K562 (cell line): ENCODE measurements at regions not wholly inside any gene's neighbourhood (a gene's known extent, or its start where the extent isn't known, plus 50 kb on each side); places are given as distances from the start of the nearest gene placed in this dataset.

Experiments used
- ATAC-seq: fragments of 200-7000 bp; cut with Tn5 transposase; 3 replicates; pipeline ENCODE4 v1.9.1; 2020; ENCODE audit warnings: moderate library complexity
- BruUV-seq: library from RNA; stranded (reverse); fragments of 400-500 nt; replicated peaks from 2 replicates; lab custom pipeline; 2021; lab: Mats Ljungman, UMichigan
- CTCF ChIA-PET: fragments of 300-600 bp; formaldehyde crosslinking; extraction: SDS; loops from one replicate; lab custom pipeline; 2021; ENCODE audit warnings: low intra/inter-chr PET ratio; lab: Yijun Ruan, JAX
- POLR2A ChIA-PET: fragments of 300-600, 350-650 bp; sonication (Branson Sonifier 250); formaldehyde crosslinking; extraction: SDS; loops from one replicate; lab custom pipeline; 2021; ENCODE audit warnings: antibody characterized with exemption, inconsistent platforms; lab: Yijun Ruan, JAX
- DNase-seq, 4 experiments: peaks; one replicate each; pipeline versions ENCODE4 v3.0.0 to v3.0.0-alpha.2; 2011 to 2018; ENCODE audit warnings: low spot score in 3 of 4, mixed read lengths in 3 of 4; ENCODE audit errors: extremely low read depth in 1 of 4
- FAIRE-seq: peaks from 2 replicates; lab custom pipeline; 2011; peaks lifted over from hg19 to GRCh38; lab: Jason Lieb, UNC
- H2AFZ ChIP-seq: 2 replicates; pipeline ENCODE4 v1.6.0; 2011; ENCODE audit warnings: low read depth, low read length, control low read depth, inconsistent platforms
- H3K27ac ChIP-seq: fragments of 200-600 bp; 3 replicates; pipeline ENCODE4 v1.8.0; 2011; ENCODE audit warnings: low read depth, mild to moderate bottlenecking, control low read depth, inconsistent platforms, low read length, moderate library complexity, mixed read lengths; ENCODE audit errors: extremely low read depth
- H3K27me3 ChIP-seq, 2 experiments: fragments of 300-600 bp in 1 of 2; 2 replicates in 1 of 2; 3 replicates in 1 of 2; pipeline versions ENCODE4 v1.6.0 to v1.8.0; 2011; ENCODE audit warnings: inconsistent platforms in 2 of 2, low read length in 2 of 2, mild to moderate bottlenecking in 1 of 2, mixed read lengths in 1 of 2, moderate library complexity in 1 of 2; ENCODE audit not compliant: control insufficient read depth in 2 of 2, insufficient read depth in 2 of 2
- H3K36me3 ChIP-seq: fragments of 300-600 bp; 3 replicates; pipeline ENCODE4 v1.8.0; 2011; ENCODE audit warnings: mild to moderate bottlenecking, low read length, inconsistent platforms; ENCODE audit not compliant: control insufficient read depth, insufficient read depth
- H3K4me1 ChIP-seq, 2 experiments: fragments of 200-600 bp in 1 of 2; replicated peaks in 1 of 2; 2 replicates in 1 of 2; 3 replicates in 1 of 2; pipeline versions ENCODE4 v1.5.1 to v1.8.0; 2011; ENCODE audit warnings: inconsistent platforms in 2 of 2, low read length in 2 of 2, mild to moderate bottlenecking in 1 of 2, mixed read lengths in 1 of 2, moderate library complexity in 1 of 2; ENCODE audit not compliant: control insufficient read depth in 2 of 2, insufficient read depth in 2 of 2
- H3K4me2 ChIP-seq: 2 replicates; pipeline ENCODE4 v1.6.1; 2011; ENCODE audit warnings: low read length, control low read depth, inconsistent platforms, mixed read lengths; ENCODE audit not compliant: insufficient read depth
- H3K4me3 ChIP-seq: fragments of 200-600 bp; sonication (generic), shearing (Covaris generic); 2 replicates; pipeline ENCODE4 v1.5.1; 2016; ENCODE audit warnings: control low read depth, inconsistent platforms
- H3K79me2 ChIP-seq: fragments of 200-600 bp; 3 replicates; pipeline ENCODE4 v1.8.0; 2011; ENCODE audit warnings: low read length, inconsistent platforms; ENCODE audit not compliant: control insufficient read depth, insufficient read depth
- H3K9ac ChIP-seq, 2 experiments: 2 replicates each; pipeline versions ENCODE4 v1.6.0 to v1.6.1; 2011; ENCODE audit warnings: low read depth in 2 of 2, low read length in 2 of 2, control low read depth in 1 of 2, inconsistent platforms in 1 of 2, mild to moderate bottlenecking in 1 of 2, mixed read lengths in 1 of 2; ENCODE audit not compliant: insufficient read depth in 1 of 2
- H3K9me1 ChIP-seq: one replicate; pipeline ENCODE4 v1.6.0; 2011; ENCODE audit warnings: inconsistent platforms, mild to moderate bottlenecking, low read length, moderate library complexity; ENCODE audit not compliant: control insufficient read depth, insufficient read depth
- H3K9me3 ChIP-seq: replicated peaks from 2 replicates; pipeline ENCODE4 v1.5.1; 2011; ENCODE audit warnings: low read depth, low read length, inconsistent platforms; ENCODE audit not compliant: control insufficient read depth, insufficient read depth
- H4K20me1 ChIP-seq: replicated peaks from 2 replicates; pipeline ENCODE4 v1.6.1; 2011; ENCODE audit warnings: low read length, inconsistent platforms, mixed read lengths; ENCODE audit not compliant: control insufficient read depth, insufficient read depth
- EHMT2 ChIP-seq: fragments of 450-650 bp; IDR thresholded peaks from 2 replicates; pipeline ENCODE4 v1.6.1; 2018; ENCODE audit warnings: antibody characterized with exemption
- HDGF ChIP-seq: fragments of 450-650 bp; IDR thresholded peaks from 2 replicates; pipeline ENCODE4 v1.6.1; 2016
- ID3 ChIP-seq, 2 experiments: fragments of 250-450 bp in 1 of 2; fragments of 450-650 bp in 1 of 2; sonication (Bioruptor Pico) in 1 of 2; IDR thresholded peaks; 2 replicates each; pipeline versions ENCODE4 v1.6.1 to v1.8.0; 2016 to 2021; ENCODE audit warnings: mild to moderate bottlenecking in 2 of 2, moderate library complexity in 2 of 2, missing compliant biosample characterization in 1 of 2, missing genetic modification characterization in 1 of 2
- SMAD3 ChIP-seq: fragments of 450-650 bp; formaldehyde crosslinking; conservative IDR thresholded peaks from 2 replicates; pipeline ENCODE4 v1.4.0; 2020; ENCODE audit warnings: mild to moderate bottlenecking
- ZFP36 ChIP-seq: fragments of 150-350 bp; IDR thresholded peaks from 2 replicates; pipeline ENCODE4 v1.6.1; 2018; ENCODE audit warnings: low read length, low read depth; ENCODE audit not compliant: partially characterized antibody
- ZNF395 ChIP-seq: fragments of 200-800 bp; sonication (Bioruptor generic); IDR thresholded peaks from 2 replicates; pipeline ENCODE4 v1.6.1; 2017; ENCODE audit warnings: missing genetic modification characterization, missing compliant biosample characterization
- WGBS: fragments of 100-300 bp; shearing (Covaris generic); methylation state at CpG from one replicate; pipeline ENCODE4 v1.1.6; 2016; ENCODE audit warnings: low coverage, mixed read lengths; ENCODE audit not compliant: insufficient coverage; ENCODE audit errors: missing lambda C conversion rate; 5-methylcytosine and 5-hydroxymethylcytosine counted together
- in situ Hi-C: fragments of 300-500 bp; cut with MboI; formaldehyde crosslinking; loops from 4 replicates; pipeline ENCODE4 v1.15.0; 2018; ENCODE audit warnings: inconsistent platforms, mixed read lengths
- intact Hi-C: fragments of 100-400 bp; cut with micrococcal nuclease; formaldehyde crosslinking; loops from 2 replicates; pipeline ENCODE4 v1.14.2; 2022
- TF ChIP-seq, protein P1 (sequence below), 2 experiments: fragments of 450-650 bp; IDR thresholded peaks; 2 replicates each; pipeline ENCODE4 v1.6.1; 2016; ENCODE audit warnings: mild to moderate bottlenecking in 2 of 2, borderline replicate concordance in 1 of 2, low read depth in 1 of 2, moderate library complexity in 1 of 2

DNA sequence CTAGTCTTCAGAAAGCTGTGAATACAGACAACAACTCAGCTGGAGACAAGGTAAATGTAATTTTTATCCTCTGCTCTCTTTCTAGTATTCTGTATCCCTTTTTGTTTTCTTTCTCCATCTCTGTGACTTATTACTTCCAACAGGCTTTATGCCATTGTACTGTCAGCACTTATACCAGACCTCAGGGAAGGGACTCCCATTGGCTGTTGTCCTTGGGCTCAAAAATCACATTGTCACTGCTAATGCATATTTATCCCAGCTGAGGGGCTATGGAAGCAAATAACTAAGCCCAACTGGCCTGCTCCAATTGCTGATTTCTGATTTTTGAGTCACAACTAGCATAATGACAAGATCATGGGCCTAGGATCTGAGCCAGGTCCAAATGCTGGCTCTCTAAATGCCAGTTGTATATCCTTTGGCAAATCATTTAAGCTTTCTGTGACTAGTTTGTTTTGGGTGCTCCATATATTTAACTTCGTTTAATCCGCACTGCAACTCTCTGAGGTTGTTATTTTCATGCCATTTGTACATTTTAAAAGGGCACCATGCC is 395.1 kb upstream of the GNPDA2 start (continued):
- TF ChIP-seq, protein P1, sequence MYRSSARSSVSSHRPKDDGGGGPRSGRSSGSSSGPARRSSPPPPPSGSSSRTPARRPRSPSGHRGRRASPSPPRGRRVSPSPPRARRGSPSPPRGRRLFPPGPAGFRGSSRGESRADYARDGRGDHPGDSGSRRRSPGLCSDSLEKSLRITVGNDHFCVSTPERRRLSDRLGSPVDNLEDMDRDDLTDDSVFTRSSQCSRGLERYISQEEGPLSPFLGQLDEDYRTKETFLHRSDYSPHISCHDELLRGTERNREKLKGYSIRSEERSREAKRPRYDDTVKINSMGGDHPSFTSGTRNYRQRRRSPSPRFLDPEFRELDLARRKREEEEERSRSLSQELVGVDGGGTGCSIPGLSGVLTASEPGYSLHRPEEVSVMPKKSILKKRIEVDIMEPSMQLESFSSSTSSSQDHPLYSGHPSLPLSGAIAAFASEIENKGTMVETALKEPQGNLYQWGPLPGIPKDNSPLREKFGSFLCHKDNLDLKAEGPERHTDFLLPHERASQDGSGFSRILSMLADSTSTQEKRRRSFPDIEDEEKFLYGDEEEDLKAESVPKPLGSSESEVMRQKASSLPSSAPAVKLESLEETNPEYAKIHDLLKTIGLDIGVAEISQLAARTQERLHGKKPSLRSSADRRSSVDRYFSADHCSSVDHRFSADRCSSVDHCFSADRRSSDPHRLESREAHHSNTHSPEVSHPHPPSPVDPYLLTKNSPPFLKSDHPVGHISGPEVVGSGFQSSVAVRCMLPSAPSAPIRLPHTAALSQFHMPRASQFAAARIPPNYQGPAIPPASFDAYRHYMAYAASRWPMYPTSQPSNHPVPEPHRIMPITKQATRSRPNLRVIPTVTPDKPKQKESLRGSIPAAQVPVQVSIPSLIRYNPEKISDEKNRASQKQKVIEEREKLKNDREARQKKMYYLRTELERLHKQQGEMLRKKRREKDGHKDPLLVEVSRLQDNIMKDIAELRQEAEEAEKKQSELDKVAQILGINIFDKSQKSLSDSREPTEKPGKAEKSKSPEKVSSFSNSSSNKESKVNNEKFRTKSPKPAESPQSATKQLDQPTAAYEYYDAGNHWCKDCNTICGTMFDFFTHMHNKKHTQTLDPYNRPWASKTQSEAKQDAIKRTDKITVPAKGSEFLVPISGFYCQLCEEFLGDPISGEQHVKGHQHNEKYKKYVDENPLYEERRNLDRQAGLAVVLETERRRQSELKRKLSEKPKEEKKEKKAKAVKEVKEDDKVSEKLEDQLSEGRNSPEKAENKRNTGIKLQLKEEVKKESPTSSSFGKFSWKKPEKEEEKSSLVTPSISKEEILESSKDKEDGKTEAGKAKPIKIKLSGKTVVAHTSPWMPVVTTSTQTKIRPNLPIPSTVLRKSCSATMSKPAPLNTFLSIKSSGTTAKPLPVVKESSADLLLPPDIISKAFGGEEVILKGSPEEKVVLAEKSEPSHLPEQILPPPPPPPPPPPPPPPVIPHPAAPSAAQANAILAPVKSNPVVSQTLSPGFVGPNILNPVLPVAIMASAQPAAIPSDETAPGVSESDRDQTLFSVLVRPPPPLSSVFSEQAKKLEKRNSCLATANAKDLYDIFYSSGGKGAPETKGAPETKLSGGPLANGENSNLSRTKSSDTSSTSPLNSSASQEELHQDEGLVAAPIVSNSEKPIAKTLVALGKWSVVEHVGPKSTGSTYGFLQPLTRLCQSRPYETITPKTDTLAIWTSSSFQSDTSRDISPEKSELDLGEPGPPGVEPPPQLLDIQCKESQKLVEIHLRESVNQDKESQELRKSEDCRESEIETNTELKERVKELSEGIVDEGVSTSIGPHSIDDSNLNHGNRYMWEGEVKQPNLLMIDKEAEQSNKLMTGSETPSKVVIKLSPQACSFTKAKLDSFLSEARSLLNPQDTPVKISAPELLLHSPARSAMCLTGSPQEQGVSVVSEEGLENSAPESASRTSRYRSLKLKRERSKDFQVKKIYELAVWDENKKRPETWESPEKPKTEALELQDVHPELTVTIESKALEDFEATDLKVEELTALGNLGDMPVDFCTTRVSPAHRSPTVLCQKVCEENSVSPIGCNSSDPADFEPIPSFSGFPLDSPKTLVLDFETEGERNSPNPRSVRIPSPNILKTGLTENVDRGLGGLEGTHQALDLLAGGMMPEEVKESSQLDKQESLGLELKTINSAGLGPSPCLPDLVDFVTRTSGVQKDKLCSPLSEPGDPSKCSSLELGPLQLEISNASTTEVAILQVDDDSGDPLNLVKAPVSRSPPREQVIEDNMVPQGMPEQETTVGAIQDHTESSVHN (IDR thresholded peaks at IDR 0.05; ENCODE audit: borderline replicate concordance in 1 of 2, low read depth in 1 of 2), result no peak
- TF ChIP-seq SMAD3, result no peak

- in situ Hi-C loops, result no loop called here
- WGBS, result 0% methylated on average over 3 of the region's 3 CpGs
Measured at GRCh38 chr4:45120163-45120562, 393.8 kb upstream of the GNPDA2 start.

More at GRCh38 chr4:45120163-45120562, 393.8 kb upstream of the GNPDA2 start:
- H3K4me2 ChIP-seq, result no peak overlapping the region
- BruUV-seq, result no TSS peak
- H4K20me1 ChIP-seq, result no peaks in the 10 kb centered on the region
- no peak for FAIRE-seq
- no peak for ATAC-seq
- no peak overlapping the region for H3K4me3 ChIP-seq
- H2AFZ ChIP-seq, result no peak overlapping the region
- ChIA-PET POLR2A (no interaction called here), CTCF (no interaction called here)
- no peak overlapping the region for H3K9ac ChIP-seq
- no peaks in the 10 kb centered on the region for H3K79me2 ChIP-seq
- H3K9me3 ChIP-seq, result no peaks in the 10 kb centered on the region
- no peaks in the 10 kb centered on the region for H3K27me3 ChIP-seq
- H3K27ac ChIP-seq, result no peak overlapping the region
- no peaks in the 10 kb centered on the region for H3K9me1 ChIP-seq
- no peaks in the 10 kb centered on the region for H3K4me1 ChIP-seq
- no peak for DNase-seq
- H3K36me3 ChIP-seq, result no peaks in the 10 kb centered on the region
- intact Hi-C loops, result no loop called here
- TF ChIP-seq ZNF395, result no peak
- TF ChIP-seq ID3 (CRISPR knock-in tag; IDR thresholded peaks at IDR 0.05), result no peak
- TF ChIP-seq ID3 (tag; IDR thresholded peaks at IDR 0.05), result no peak
- no peak for TF ChIP-seq EHMT2
- TF ChIP-seq ZFP36, result no peak
- no peak for TF ChIP-seq HDGF
